ENCODE measurements at regions not wholly inside any gene's neighbourhood (a gene's known extent, or its start where the extent isn't known, plus 50 kb on each side); places are given as distances from the start of the nearest gene placed in this dataset.

- no peak for DNase-seq (ENCODE audit: extremely low spot score)
- POLR2A ChIA-PET, result no interaction called here
- CTCF ChIA-PET, result no interaction called here
- no peak for TF ChIP-seq CTCF (IDR thresholded peaks at IDR 0.05; ENCODE audit: control extremely low read depth, extremely low read depth, low read depth, missing control alignments)
Measured at GRCh38 chr7:85456254-85456653, 269.4 kb upstream of the SEMA3D start.

GRCh38 chr7:85454904-85455303, 268.0 kb upstream of the SEMA3D start:
- POLR2A ChIA-PET, result no interaction called here
- TF ChIP-seq CTCF (IDR thresholded peaks at IDR 0.05; ENCODE audit: control extremely low read depth, extremely low read depth, low read depth, missing control alignments), result no peak
- CTCF ChIA-PET, result no interaction called here
- no peak for DNase-seq (ENCODE audit: extremely low spot score)

- ChIA-PET POLR2A (no interaction called here), CTCF (interaction anchor here (1.3 to 1.9 kb wide), 2 partner anchors 12 to 33 kb away, joined by 5 read pairs; no protein-coding TSS in a partner anchor)
- no peak for DNase-seq (ENCODE audit: extremely low spot score)
- no peak for TF ChIP-seq CTCF (IDR thresholded peaks at IDR 0.05; ENCODE audit: control extremely low read depth, extremely low read depth, low read depth, missing control alignments)
Measured at GRCh38 chr7:85452674-85453073, 265.8 kb upstream of the SEMA3D start.

- ChIA-PET CTCF (interaction anchor here (1.4 kb wide), 1 partner anchor 41 kb away, joined by 3 read pairs; no protein-coding TSS in a partner anchor), POLR2A (no interaction called here)
- TF ChIP-seq CTCF (IDR thresholded peaks at IDR 0.05; ENCODE audit: control extremely low read depth, extremely low read depth, low read depth, missing control alignments), result no peak
- DNase-seq (ENCODE audit: extremely low spot score), result no peak
Measured at GRCh38 chr7:85449478-85449877, 262.6 kb upstream of the SEMA3D start.

- DNase-seq (ENCODE audit: extremely low spot score), result no peak
- TF ChIP-seq CTCF (IDR thresholded peaks at IDR 0.05; ENCODE audit: control extremely low read depth, extremely low read depth, low read depth, missing control alignments), result no peak
- ChIA-PET POLR2A (no interaction called here), CTCF (no interaction called here)
Measured at GRCh38 chr7:85447004-85447403, 260.1 kb upstream of the SEMA3D start.

- ChIA-PET CTCF (interaction anchor here (0.8 to 1.8 kb wide), 3 partner anchors 9 to 38 kb away, joined by 3 to 5 read pairs (median 4); no protein-coding TSS in a partner anchor), POLR2A (no interaction called here)
- DNase-seq (ENCODE audit: extremely low spot score), result no peak
- TF ChIP-seq CTCF (IDR thresholded peaks at IDR 0.05; ENCODE audit: control extremely low read depth, extremely low read depth, low read depth, missing control alignments), result no peak
Measured at GRCh38 chr7:85426487-85426960, 239.7 kb upstream of the SEMA3D start.

GRCh38 chr7:85424298-85424697, 237.4 kb upstream of the SEMA3D start:
- no peak for TF ChIP-seq CTCF (IDR thresholded peaks at IDR 0.05; ENCODE audit: control extremely low read depth, extremely low read depth, low read depth, missing control alignments)
- DNase-seq (ENCODE audit: extremely low spot score), result no peak
- ChIA-PET POLR2A (no interaction called here), CTCF (no interaction called here)

Data from GM10248 (cell line).